Endothelial cell of hepatic sinusoid (primary cell): ENCODE measurements at regions not wholly inside any gene's neighbourhood (a gene's known extent, or its start where the extent isn't known, plus 50 kb on each side); places are given as distances from the start of the nearest gene placed in this dataset.

Experiments
- in situ Hi-C: cut with HindIII; loops from 2 replicates; pipeline ENCODE4 v1.10.0; 2017; ENCODE audit warnings: low sequenced_read_pairs

GRCh38 chr10:78353636-78354035 lies 320.0 kb downstream of the RPS24 start:
- in situ Hi-C loops = no loop called here

DNA sequence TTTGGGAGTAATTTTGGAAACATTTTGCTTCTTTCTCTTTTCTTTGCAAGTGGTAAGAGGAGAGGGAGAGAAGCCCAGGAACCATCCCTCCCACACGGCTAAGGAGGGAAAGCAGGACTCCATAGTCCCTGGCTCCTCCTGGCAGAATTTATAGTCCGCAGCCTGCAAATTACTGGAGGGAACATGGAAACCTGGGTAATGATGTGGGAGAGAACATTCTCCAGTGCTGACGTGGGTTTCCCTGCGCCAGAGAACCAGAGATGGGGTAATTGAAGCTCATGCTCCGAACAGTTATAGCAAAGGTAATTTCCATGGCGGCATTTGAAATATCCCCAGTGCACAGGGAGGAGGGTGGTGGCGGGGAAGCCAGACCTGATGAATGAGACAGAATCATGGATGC lies 320.4 kb downstream of the RPS24 start:
- in situ Hi-C loops = no loop called here

GRCh38 chr10:78356291-78356900 lies 322.7 kb downstream of the RPS24 start:
- in situ Hi-C loops = no loop called here

DNA sequence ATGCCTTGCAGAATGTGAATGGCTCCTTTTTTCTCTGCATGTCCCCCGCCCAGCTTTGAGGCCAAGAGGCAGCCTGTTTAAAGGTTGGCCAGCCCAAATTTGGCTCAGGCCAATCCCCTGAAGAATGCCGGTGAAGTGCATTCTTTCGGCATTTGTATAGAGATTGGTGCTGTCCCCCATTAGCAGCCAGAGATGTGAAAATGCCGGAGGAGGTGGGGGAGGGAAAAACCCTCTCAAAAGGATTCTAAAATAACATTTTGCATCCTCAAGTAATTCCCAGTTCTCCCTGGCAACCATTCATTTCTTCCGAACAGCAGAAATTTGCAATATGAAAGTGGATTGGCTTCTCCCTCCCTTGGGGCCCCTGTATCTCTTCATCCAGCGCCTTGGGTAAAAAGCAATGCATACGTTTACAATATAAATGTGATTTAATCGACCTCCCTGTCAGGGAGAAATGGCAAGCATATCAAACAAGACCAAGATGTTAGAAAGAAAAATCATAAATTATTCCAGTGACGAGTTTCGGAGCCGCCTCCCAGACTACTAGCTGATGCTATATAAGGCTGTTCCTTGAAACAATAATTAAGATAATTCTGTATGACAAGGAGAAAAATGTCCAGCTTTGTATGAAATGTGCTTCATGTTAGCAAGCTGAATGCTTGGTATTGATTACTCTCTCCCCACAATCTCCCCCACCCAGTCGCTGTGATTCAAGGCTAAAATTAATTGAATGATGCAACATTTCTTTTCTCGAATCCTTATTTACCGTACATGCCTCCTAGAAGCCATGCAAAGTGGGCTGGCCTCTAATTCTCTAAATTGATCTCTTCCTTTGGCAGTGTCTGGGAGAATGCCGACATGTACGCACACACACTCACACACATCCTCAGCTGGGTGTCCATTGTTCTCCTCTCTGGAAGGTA lies 323.7 kb downstream of the RPS24 start:
- in situ Hi-C loops = no loop called here

- in situ Hi-C loops = no loop called here
Observed at GRCh38 chr10:78358351-78358750, 324.7 kb downstream of the RPS24 start.

- in situ Hi-C loops = no loop called here
Observed at GRCh38 chr10:78358982-78359381, 325.3 kb downstream of the RPS24 start.

DNA sequence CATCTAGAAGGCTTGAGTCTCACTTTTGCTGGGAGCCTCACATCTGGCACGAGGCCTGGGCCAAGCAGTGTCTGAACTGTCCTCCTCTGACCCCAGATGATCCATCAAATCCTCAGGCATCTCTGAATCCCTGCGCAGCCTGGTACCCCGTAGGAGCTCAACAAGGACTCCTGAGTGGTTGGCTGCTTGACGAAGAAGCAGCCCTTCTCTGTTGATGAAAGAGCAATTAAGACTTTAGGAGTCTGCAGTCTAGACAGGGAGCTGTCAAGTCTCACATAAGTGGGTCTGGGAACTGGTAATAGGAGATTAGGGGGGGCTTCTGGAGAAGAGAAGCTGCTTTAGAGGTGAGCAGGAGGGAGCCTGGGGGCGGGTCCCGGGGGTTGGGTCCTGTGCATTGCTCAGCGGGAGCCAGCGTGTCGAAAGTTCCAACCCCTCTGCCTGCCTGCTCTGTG lies 326.0 kb downstream of the RPS24 start:
- in situ Hi-C loops = no loop called here

GRCh38 chr10:78360284-78360683 lies 326.6 kb downstream of the RPS24 start:
- in situ Hi-C loops = no loop called here

DNA sequence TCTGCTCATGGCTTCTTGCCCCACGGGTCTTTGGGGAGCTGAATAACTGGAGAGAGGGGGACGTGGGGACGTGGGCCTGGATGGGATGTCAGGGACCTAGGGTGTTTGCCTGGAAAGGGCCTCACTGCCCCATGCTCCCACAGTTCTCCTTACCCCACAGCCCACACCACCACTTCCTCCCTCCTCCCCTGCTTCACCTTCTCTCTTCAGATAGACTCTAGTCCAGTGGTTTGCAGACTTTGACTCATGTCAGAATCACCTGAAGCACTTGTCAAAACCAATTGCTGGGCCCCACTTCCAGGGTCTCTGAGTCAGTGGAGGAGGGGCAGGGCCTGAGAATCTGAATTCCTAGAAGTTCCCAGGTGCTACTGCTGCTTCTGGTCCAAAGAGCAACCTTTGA lies 327.4 kb downstream of the RPS24 start:
- in situ Hi-C loops = no loop called here

GRCh38 chr10:78362406-78363022 lies 328.9 kb downstream of the RPS24 start:
- in situ Hi-C loops = no loop called here

- in situ Hi-C loops = no loop called here
Observed at GRCh38 chr10:78363190-78363589, 329.5 kb downstream of the RPS24 start.

- in situ Hi-C loops = no loop called here
Observed at GRCh38 chr10:78365694-78366093, 332.0 kb downstream of the RPS24 start.

DNA sequence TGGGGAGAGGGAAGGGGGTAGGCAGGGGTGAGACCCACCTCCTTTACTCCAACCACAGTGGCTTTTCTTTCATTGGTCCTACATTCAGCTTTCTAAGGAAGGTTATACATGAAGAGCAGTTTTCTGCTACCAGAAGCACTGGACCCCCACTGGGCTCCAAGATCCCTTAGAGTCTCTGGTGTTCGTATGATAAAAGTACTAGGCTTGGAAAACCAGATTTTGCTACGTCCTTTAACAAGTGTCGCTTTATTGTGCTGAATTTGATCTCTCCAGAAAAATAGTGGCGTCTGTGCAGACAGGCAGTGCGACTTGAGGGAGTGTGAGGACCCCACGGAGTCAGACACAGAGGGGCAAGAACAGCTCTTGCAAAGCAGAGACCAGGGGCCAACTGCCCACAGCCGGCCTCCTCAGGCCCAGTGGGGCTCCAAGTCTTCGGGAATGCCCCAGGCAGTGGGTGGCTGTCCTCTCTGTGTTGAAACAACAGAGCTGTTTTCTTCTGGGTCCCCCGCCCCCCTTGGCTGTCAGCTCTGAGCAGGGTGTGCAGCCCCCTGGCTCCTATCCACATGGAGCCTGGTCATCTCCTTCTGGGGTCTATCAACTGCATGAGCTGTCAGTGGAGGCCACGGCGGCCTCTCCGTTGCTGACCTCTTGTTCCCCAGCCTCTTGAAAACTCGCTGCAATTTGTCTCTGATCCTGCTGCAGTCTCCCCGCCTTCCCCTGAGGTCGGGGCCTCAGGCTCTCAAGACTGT lies 333.2 kb downstream of the RPS24 start:
- in situ Hi-C loops = no loop called here

GRCh38 chr10:78367751-78368150 lies 334.1 kb downstream of the RPS24 start:
- in situ Hi-C loops = no loop called here

DNA sequence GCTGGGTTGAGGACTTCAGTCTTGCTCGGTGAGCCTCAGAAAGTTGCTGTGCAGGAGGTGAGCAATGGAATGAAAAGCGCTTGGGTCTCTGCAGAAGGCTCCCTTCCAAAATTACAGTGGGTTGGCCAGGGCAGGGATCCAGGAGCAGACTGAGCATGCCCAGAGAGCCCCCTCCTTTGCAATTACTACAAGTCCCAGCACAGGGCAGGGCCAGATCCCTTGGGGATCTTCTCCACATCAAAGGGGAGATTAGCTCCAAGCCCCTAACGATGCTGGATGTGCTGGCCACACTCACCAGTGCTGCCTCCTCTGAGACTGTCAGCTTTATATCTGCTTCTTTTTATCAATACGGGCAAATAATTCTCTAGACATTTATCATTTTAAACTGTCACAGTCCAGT lies 337.5 kb downstream of the RPS24 start:
- in situ Hi-C loops = no loop called here

GRCh38 chr10:78372806-78373205 lies 339.1 kb downstream of the RPS24 start:
- in situ Hi-C loops = no loop called here

GRCh38 chr10:78374331-78375028 lies 340.8 kb downstream of the RPS24 start:
- in situ Hi-C loops = no loop called here

DNA sequence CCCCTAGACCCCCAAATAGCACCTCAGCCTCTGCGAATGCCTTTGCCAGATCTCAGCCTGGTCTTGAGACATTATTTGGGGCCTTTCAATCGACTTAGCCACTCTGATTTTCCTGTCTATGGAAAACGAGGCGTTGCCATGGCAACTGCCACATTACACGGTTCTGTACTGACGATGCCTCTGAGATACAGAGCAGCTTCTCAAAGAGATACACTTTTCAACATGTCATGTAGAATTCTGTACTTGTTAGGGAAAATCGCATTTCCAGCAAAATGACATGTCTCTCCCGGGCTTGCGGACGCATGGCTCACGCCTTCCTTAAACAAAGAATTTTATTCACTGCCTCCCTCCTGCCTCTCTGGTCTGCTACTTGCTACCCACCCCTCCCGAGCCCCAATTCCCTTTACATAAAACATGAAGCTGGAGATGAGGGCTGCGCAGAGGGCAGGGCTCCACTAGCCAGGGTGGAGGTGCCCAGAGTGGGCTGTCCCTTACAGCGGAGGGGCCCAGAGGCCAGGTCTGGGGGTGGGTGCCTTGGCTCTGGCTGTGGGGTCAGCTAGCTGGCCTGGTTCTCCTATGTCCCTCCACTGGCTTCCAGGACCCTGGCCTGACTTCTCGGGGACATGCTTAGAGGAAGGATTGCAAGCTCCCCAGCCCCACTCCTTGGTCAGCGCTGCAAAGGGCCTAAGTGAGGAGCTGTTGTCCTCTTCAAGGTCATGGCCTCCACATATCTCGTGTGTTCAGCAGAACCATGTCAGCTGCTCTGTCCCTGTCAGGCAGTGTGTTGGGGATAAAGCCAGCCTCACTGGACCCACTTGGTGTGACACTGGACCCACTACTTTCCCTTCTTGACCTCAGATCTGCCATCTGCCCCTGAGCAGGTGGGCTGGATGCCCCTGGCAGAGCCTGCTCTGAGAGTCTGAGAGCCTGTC lies 342.5 kb downstream of the RPS24 start:
- in situ Hi-C loops = no loop called here

- in situ Hi-C loops = no loop called here
Observed at GRCh38 chr10:78377356-78377755, 343.7 kb downstream of the RPS24 start.
